SJCRH30 (cell line): ENCODE measurements at regions not wholly inside any gene's neighbourhood (a gene's known extent, or its start where the extent isn't known, plus 50 kb on each side); places are given as distances from the start of the nearest gene placed in this dataset.

Experiments
- DNase-seq, 2 experiments: peaks; one replicate each; pipeline ENCODE4 v3.0.0-alpha.2; 2015 to 2020
- H3K27ac ChIP-seq: fragments of 250-450 bp; sonication (Bioruptor Pico); 2 replicates; pipeline ENCODE4 v1.5.1; 2020; ENCODE audit warnings: mild to moderate bottlenecking, moderate library complexity
- H3K27me3 ChIP-seq: fragments of 250-450 bp; sonication (Bioruptor Pico); 2 replicates; pipeline ENCODE4 v1.5.1; 2020; ENCODE audit warnings: mild to moderate bottlenecking, moderate library complexity
- H3K36me3 ChIP-seq: fragments of 250-450 bp; sonication (Bioruptor Pico); 2 replicates; pipeline ENCODE4 v1.5.1; 2020; ENCODE audit warnings: mild to moderate bottlenecking, moderate library complexity
- H3K4me1 ChIP-seq: fragments of 250-450 bp; sonication (Bioruptor Pico); 2 replicates; pipeline ENCODE4 v1.5.1; 2020; ENCODE audit warnings: mild to moderate bottlenecking, moderate library complexity
- H3K4me3 ChIP-seq: fragments of 250-450 bp; sonication (Bioruptor Pico); 2 replicates; pipeline ENCODE4 v1.5.1; 2020; ENCODE audit warnings: mild to moderate bottlenecking, moderate library complexity
- H3K9me3 ChIP-seq: fragments of 250-450 bp; sonication (Bioruptor Pico); replicated peaks from 2 replicates; pipeline ENCODE4 v1.5.1; 2020; ENCODE audit warnings: mild to moderate bottlenecking, moderate library complexity

DNA sequence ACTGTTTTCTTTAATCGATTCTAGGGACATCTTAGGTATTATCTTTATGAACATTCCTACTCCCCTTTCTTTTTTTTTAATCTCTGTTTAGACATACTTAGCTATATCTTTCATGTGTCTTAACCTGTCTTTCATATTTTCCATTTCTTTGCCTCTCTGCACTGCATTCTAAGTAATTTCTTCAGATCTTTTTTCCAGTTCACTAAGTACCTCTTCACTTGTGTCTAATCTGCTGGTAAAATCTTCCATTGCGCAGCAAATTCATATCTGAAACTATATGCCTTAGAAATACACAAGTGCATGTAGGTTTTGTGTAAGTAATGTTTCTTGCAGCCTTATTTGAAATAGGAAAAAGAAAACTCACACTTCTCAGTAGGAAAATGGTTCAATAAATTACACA lies 165.4 kb upstream of the BTBD3 start:
- H3K4me1 ChIP-seq = no peaks in the 10 kb centered on the region
- H3K4me3 ChIP-seq = no peak overlapping the region
- H3K9me3 ChIP-seq = no peaks in the 10 kb centered on the region
- H3K27me3 ChIP-seq = no peaks in the 10 kb centered on the region; the same call in 1 of the 2 replicates
- H3K36me3 ChIP-seq = no peaks in the 10 kb centered on the region
- DNase-seq = no peak
- H3K27ac ChIP-seq = no peak overlapping the region

DNA sequence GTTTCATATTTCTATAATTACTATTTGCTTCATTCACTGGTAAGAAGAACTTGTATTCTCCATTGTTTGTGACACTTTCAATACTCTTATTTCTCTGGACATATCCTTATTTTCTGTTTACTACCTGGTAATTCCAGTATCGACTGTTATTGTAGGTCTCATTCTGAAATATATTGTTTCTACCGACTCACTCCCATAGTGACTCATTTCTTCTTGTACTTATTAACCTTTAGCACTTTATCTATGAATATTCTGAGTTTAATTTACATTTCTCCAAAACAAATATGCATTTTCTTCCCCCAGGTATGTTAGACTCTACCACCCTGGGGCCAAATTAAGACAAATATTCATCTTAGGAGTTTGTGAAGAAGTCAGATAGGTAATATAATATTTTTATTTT lies 164.5 kb upstream of the BTBD3 start:
- Histone ChIP-seq H3K36me3 (no peaks in the 10 kb centered on the region), H3K4me1 (no peaks in the 10 kb centered on the region), H3K9me3 (no peaks in the 10 kb centered on the region), H3K4me3 (no peak overlapping the region), H3K27me3 (no peaks in the 10 kb centered on the region; the same call in 1 of the 2 replicates), H3K27ac (no peak overlapping the region)
- no peak for DNase-seq

DNA sequence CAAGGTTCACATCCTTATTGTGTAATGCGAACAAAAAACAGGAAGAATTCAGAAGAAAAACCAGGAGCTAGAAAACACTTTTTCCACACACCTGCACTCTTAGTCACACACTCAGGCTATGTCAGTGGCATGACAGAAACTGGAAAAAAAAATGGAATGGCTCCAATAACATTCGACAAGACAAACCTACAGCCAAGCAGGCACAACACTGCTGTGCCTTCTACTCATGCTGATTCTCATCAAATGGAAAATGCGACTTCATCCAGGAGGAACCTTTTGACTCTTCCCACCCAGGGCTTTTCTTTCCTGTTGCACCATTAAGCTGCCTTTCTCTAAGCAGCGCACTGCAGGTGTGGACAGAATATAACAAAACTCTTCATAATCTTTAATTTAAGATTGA lies 163.2 kb upstream of the BTBD3 start:
- Histone ChIP-seq H3K27me3 (no peaks in the 10 kb centered on the region; the same call in 1 of the 2 replicates), H3K27ac (no peak overlapping the region), H3K4me3 (no peak overlapping the region), H3K9me3 (no peaks in the 10 kb centered on the region), H3K4me1 (no peaks in the 10 kb centered on the region), H3K36me3 (no peaks in the 10 kb centered on the region)
- no peak for DNase-seq

DNA sequence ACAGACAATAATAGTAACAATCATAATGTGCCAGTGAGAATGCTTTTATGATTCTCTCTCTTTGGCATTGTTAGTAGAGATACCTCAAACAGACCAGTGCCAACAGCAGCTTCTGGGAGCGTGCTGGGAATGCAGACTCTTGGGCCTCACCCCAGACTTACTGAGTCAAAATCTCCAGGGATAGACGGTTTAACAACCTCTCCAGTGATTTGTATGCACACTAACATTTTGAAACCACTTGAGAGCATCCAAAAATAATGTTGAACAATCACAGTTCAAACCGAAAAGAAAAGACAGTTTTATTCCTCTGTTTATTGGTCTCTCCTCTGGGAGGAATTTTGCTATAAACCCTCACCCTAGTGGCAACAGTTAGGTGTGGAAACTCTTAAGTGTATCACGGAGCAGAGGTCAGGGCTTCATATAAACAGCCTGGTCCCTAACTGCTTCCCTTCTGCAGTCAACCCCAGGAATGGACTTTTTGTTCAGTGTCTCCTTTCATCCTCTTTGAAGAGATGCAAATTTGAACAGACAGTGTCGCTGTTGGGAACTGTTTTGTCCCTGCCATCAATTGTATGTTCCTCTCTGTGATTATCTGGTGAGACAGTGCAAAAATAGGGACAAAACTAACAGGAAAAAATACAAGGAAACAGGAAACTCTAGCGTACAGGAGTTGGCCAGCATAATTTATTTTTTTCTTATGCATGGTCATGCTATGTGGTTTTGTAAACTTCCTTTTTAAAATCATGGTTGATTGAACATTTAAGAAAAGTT lies 162.4 kb upstream of the BTBD3 start:
- DNase-seq = no peak
- Histone ChIP-seq H3K4me1 (no peaks in the 10 kb centered on the region), H3K36me3 (no peaks in the 10 kb centered on the region), H3K27me3 (no peaks in the 10 kb centered on the region; the same call in 1 of the 2 replicates), H3K4me3 (no peak overlapping the region), H3K9me3 (no peaks in the 10 kb centered on the region), H3K27ac (no peak overlapping the region)

DNA sequence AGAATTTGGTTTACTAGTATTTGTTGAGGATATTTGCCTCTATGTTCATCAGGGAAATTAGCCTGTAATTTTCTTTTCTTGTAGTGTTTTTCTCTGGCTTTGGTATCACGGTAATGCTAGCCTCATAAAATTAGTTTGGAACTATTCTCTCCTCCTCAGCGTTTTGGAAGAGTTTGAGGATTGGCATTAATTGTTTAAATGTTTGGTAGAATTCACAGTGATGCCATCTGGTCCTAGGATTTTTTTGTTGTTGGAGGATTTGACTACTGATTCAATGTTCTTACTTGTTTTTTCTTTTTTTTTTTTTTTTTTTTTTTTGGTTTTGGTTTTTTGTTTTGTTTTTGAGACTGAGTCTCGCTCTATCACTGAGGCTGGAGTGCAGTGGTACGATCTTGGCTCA lies 156.2 kb upstream of the BTBD3 start:
- DNase-seq = no peak
- no peaks in the 10 kb centered on the region for H3K36me3 ChIP-seq
- no peaks in the 10 kb centered on the region for H3K9me3 ChIP-seq
- no peaks in the 10 kb centered on the region for H3K4me1 ChIP-seq
- H3K27ac ChIP-seq = no peak overlapping the region
- no peak overlapping the region for H3K4me3 ChIP-seq
- no peaks in the 10 kb centered on the region for H3K27me3 ChIP-seq

DNA sequence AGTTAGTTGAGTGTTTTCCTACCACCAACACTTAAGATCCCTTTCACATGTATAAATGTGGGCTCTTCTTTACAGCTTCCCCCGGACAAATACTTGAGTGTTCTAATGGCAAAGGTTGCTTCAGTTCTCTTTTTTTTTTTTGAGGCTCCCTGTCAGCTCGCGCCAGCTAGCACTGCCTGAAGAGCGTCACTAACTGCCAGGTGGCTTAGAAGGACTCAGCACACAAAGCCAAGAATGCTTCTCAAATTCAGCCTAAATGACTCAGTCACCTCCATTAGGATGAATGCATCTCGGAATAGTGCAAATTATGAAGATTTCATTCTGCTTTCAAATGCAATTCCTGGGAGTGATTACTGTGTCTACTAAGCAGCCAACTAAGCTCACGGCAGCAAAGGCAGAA lies 150.7 kb upstream of the BTBD3 start:
- no peak overlapping the region for H3K27ac ChIP-seq
- no peaks in the 10 kb centered on the region for H3K36me3 ChIP-seq
- no peaks in the 10 kb centered on the region for H3K4me1 ChIP-seq
- DNase-seq = no peak
- no peaks in the 10 kb centered on the region for H3K9me3 ChIP-seq
- H3K4me3 ChIP-seq = no peak overlapping the region
- H3K27me3 ChIP-seq = no peaks in the 10 kb centered on the region

DNA sequence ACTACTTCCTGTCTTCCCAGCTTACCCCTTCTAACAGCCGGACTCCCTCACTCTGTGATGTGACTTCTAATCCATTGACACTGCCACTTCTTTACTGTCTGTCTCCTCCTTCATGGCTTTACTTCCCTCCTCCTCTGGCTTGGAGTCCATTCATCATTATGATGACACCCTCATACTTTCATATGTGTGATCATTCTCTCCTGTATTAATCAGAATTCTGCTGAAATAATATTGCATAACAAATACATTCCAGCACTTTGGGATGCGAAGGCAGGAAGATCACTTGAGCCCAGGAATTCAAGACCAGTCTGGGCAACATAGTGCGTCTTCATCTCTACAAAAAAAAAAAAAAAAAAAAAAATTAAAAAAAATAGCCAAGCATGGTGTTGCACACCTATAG lies 147.9 kb upstream of the BTBD3 start:
- no peak overlapping the region for H3K27ac ChIP-seq
- H3K9me3 ChIP-seq = no peaks in the 10 kb centered on the region
- no peak for DNase-seq
- H3K4me3 ChIP-seq = no peak overlapping the region
- H3K27me3 ChIP-seq = no peaks in the 10 kb centered on the region
- H3K4me1 ChIP-seq = no peaks in the 10 kb centered on the region
- H3K36me3 ChIP-seq = no peaks in the 10 kb centered on the region

DNA sequence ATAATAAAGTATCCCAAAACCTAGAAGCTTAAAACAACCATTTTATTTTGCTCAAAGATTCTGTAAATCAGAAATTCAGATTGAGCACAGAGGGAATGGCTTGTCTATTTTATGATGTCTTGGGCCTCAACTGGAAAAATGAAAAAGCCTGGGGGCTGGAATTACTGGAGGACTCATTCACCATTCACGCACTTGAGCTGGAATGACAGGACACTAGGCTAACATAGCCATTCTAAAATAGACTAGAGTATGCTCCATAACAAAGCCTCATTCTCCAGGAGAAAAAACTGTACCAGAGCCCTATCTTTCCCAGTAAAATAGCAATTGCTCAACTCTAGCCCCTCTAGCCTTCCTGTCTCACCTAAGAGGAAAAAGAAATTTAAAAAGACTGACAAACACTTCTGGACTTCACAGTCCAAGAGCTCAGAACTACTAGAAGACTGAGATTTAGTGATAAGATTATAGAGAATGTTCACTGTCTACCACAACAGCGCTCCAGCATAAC lies 145.4 kb upstream of the BTBD3 start:
- Histone ChIP-seq H3K27ac (no peak overlapping the region), H3K9me3 (no peaks in the 10 kb centered on the region), H3K36me3 (no peaks in the 10 kb centered on the region), H3K27me3 (no peaks in the 10 kb centered on the region), H3K4me3 (no peak overlapping the region), H3K4me1 (no peaks in the 10 kb centered on the region)
- no peak for DNase-seq

DNA sequence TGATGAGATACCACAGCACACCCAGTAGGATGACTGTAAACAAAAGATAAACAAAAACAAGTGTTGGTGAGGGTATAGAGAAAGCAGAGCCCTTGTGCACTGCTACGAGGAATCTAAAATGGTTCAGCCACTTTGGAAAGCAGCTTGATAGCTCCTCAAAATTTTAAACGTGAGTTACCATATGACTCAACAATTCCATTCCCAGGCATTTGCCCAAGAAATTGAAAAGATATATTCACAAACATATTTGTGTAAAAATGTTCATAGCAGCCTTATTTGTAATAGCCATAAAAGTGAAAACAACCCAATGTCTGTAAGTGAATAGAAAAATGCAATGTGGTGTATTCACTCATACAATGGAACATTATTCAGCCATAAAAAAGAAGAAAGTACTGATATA lies 141.0 kb upstream of the BTBD3 start:
- Histone ChIP-seq H3K4me3 (no peak overlapping the region), H3K27ac (no peak overlapping the region), H3K4me1 (no peaks in the 10 kb centered on the region), H3K27me3 (no peaks in the 10 kb centered on the region), H3K9me3 (no peaks in the 10 kb centered on the region), H3K36me3 (no peaks in the 10 kb centered on the region)
- DNase-seq = no peak

DNA sequence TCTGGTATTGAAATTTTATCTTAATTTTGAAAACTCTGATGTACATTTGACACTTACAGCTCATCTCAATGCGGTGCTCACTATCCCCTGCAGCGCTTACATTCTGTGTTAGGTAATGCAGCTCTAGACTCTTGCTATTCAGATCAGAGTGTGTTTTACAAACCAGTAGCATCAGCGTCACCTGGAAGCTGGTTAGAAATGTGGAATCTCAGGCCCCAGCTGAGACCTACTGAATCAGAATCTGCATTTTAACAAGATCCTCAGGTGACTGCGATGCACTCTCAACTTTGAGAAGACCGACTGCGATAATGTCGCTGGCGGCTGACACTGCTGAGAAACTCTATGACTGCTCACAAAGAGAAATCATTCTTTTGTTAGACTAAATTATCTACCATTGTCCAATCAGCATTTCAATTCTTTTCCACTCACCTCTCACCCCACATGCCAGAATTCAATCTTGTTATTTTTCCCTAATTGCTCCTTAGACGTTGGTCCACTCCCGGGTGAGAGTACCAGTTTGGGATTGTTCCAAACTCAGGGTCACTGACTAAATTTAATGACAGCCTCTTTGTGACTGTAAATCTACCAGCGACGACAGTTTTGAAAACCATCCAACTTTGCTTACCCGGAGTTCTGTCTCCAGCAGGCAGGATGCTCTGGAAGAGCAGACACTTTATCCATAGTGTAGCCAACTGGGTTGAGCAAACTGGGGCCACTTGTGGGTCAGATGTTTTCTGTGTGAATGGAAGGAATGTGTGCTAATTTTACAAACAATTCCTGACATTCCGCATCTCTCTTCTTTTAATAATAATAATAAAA lies 140.1 kb upstream of the BTBD3 start:
- DNase-seq = no peak
- H3K36me3 ChIP-seq = no peaks in the 10 kb centered on the region
- no peaks in the 10 kb centered on the region for H3K4me1 ChIP-seq
- H3K9me3 ChIP-seq = no peaks in the 10 kb centered on the region
- H3K4me3 ChIP-seq = no peak overlapping the region
- H3K27ac ChIP-seq = no peak overlapping the region
- H3K27me3 ChIP-seq = no peaks in the 10 kb centered on the region

DNA sequence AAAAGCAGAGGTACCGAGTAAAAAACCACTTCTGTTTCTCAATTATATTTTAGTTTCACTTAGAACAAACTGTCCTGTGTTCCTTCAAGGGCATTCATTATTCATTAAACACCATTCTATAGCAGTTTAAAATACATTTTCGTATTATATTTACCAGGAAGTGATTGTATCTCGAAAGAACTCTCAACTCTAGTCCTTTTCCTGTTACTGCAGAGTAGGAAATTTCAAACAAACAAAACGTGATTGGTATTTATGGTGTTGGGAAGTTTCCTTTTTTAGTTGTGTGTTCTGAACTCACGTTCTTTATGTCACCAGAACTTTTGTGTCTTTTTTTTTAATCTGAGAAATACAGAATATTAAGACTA lies 139.5 kb upstream of the BTBD3 start:
- Histone ChIP-seq H3K27ac (no peak overlapping the region), H3K27me3 (no peaks in the 10 kb centered on the region), H3K9me3 (no peaks in the 10 kb centered on the region), H3K4me3 (no peak overlapping the region), H3K36me3 (no peaks in the 10 kb centered on the region), H3K4me1 (no peaks in the 10 kb centered on the region)
- no peak for DNase-seq

DNA sequence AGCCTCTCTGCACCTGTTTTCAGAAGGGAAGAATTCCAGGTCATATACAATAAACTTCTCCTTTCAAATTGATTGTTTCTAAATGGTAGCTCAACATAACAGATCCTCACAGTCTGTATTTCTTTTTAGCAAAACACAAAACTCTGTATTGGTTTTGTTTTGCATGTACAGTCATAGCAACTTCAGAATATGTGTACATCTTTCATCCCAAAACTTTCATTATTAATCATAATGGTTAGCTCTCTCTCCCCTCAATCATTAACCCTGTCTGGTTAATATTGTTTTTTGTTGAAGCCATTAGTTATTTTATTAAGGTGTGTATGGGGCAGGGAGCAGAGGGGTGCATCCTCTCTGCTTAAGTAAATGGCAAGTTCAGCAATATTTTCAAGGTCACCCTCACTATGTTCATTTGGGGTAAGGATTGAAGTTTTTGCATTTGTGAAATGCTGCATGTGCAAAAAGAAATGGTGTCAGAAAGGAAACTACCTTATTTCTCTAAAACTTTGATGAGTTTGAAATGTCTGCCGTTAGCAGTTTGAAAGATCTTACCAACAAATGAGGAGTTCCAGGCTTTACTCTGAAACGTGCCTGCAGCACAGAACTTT lies 136.8 kb upstream of the BTBD3 start:
- no peaks in the 10 kb centered on the region for H3K9me3 ChIP-seq

DNA sequence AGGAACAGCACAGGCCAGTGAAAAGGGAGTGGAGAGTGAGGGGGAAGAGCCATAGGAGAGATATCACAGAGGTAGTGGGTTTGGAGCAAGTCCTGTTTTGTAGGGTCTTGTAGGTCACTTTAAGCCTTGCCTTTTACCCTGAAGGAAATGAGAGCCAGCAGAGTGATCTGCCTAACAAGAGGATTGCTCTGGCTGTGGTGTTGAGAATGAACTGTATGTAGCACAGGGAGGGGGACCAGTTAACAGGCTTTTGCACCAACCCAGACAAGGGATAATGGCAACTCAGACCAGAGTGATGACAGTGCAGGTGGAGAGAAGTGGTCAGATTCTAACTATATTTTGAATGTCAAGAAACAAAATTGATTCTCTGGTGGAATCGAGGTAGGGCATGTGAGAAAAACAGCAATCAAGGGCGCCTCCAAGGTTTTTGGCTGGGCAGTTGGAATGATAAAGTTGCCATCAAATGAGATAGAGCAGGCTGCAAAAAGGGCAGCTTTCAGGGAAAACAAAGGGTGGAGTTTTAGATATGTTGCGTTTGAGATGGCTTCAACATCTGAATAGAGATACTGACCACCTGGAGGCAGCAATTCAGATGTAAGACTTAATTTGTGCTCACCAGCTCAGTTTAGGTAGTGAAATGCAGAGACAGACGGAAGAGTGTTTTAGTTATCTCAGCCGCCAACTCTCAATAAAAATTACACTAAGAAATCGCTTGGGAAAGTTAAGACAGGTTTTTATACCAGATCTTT lies 134.4 kb upstream of the BTBD3 start:
- Histone ChIP-seq H3K27ac (no peak overlapping the region), H3K27me3 (no peaks in the 10 kb centered on the region), H3K4me1 (no peaks in the 10 kb centered on the region)

More for the DNA sequence above, 136.8 kb upstream of the BTBD3 start:
- H3K27ac ChIP-seq = no peak overlapping the region
- no peaks in the 10 kb centered on the region for H3K36me3 ChIP-seq
- DNase-seq = no peak
- no peak overlapping the region for H3K4me3 ChIP-seq
- H3K27me3 ChIP-seq = no peaks in the 10 kb centered on the region
- H3K4me1 ChIP-seq = no peaks in the 10 kb centered on the region

DNA sequence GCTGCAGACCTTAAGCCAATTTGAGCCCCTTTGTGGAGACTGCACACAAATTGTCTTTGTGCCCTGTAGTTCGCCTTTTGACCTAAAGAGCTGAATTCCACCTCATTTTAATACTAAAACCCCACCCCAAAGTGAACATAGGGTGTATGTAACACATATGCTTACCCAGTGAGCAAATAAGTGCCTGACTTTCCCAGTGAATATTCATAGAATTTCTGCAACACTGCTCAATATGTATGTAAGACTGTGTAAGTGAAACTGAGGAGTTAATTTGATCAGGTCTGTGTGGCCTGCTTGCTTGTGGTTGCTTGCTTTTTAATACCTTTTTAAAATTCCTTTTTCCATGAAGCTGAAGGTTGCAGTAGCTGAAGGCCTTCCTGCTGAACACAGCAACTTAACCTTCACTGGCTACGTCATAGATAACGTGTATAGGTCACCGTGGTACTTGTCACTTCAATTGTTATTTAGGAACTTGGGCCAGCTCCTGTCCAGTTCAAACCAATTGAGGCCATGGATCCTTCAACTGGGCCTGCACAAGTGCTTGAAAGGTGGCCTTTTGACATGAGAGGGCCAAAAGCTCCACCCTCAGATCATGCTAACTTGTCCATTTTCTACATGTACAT lies 131.7 kb upstream of the BTBD3 start:
- H3K4me3 ChIP-seq = no peak overlapping the region

More for the DNA sequence above, 134.4 kb upstream of the BTBD3 start:
- Histone ChIP-seq H3K4me3 (no peak overlapping the region), H3K36me3 (no peaks in the 10 kb centered on the region), H3K9me3 (no peaks in the 10 kb centered on the region)
- no peak for DNase-seq

More for the DNA sequence above, 131.7 kb upstream of the BTBD3 start:
- Histone ChIP-seq H3K9me3 (no peaks in the 10 kb centered on the region), H3K27ac (no peak overlapping the region), H3K36me3 (no peaks in the 10 kb centered on the region), H3K4me1 (no peaks in the 10 kb centered on the region), H3K27me3 (no peaks in the 10 kb centered on the region)
- DNase-seq = no peak
